HCT116 (cell line): ENCODE measurements at regions not wholly inside any gene's neighbourhood (a gene's known extent, or its start where the extent isn't known, plus 50 kb on each side); places are given as distances from the start of the nearest gene placed in this dataset.

Experiments used
- CTCF ChIP-seq, 3 experiments: fragments of 200-600 bp in 1 of 3; sonication (generic) in 1 of 3; IDR thresholded peaks in 2 of 3; conservative IDR thresholded peaks in 1 of 3; 2 replicates each; pipeline ENCODE4 v1.5.1; 2012 to 2017; ENCODE audit warnings: low read depth in 2 of 3, low read length in 2 of 3, antibody characterized with exemption in 1 of 3, borderline replicate concordance in 1 of 3, control low read depth in 1 of 3, mild to moderate bottlenecking in 1 of 3, mixed read lengths in 1 of 3, mixed run types in 1 of 3, moderate library complexity in 1 of 3; ENCODE audit not compliant: insufficient read depth in 1 of 3
- POLR2A ChIP-seq: IDR thresholded peaks from 2 replicates; pipeline ENCODE4 v1.7.0; 2011; ENCODE audit warnings: borderline replicate concordance; ENCODE audit not compliant: insufficient read depth, insufficient read length; ENCODE audit errors: extremely low read depth
- POLR2AphosphoS5 ChIP-seq: IDR thresholded peaks from 2 replicates; pipeline ENCODE4 v1.6.1; 2011; ENCODE audit warnings: mild to moderate bottlenecking, low read depth, low read length, moderate library complexity

GRCh38 chr15:27701956-27702355 is 397.2 kb downstream of the OCA2 start:
- TF ChIP-seq POLR2A: no peak
- no peak for TF ChIP-seq POLR2AphosphoS5
- TF ChIP-seq CTCF (IDR thresholded peaks at IDR 0.05 in 2 of 3, conservative IDR thresholded peaks at IDR 0.05 in 1 of 3; ENCODE audit: borderline replicate concordance in 1 of 3, insufficient read depth in 1 of 3, low read depth in 2 of 3, low read length in 2 of 3): no peak
